Activated B cell treated with CpG ODN at 0.5 μM for 24 hours (primary cell): ENCODE measurements at regions not wholly inside any gene's neighbourhood (a gene's known extent, or its start where the extent isn't known, plus 50 kb on each side); places are given as distances from the start of the nearest gene placed in this dataset.

Source experiments
- ATAC-seq: fragments of 200-7000 bp; cut with Tn5 transposase; one replicate; pipeline ENCODE4 v1.10.0; 2021; ENCODE audit warnings: low read depth, mild to moderate bottlenecking, moderate library complexity
- CTCF ChIA-PET: fragments of 350-600 bp; sonication (Branson Sonifier 250); formaldehyde crosslinking; loops from one replicate; lab custom pipeline; 2021; ENCODE audit warnings: antibody characterized with exemption; lab: Charles Lee
- POLR2A ChIA-PET: fragments of 350-600 bp; sonication (Branson Sonifier 250); formaldehyde crosslinking; loops from one replicate; lab custom pipeline; 2021; ENCODE audit warnings: antibody characterized with exemption; lab: Charles Lee
- DNase-seq: peaks from one replicate; pipeline ENCODE4 v3.0.0; 2022
- H3K27ac Mint-ChIP-seq: one replicate; pipeline ENCODE4 v1.8.0; 2020; ENCODE audit warnings: mixed read lengths
- H3K27me3 Mint-ChIP-seq: one replicate; pipeline ENCODE4 v1.8.0; 2021; ENCODE audit warnings: mixed read lengths
- H3K36me3 Mint-ChIP-seq: one replicate; pipeline ENCODE4 v1.8.0; 2021; ENCODE audit warnings: low read depth, mixed read lengths
- H3K4me1 Mint-ChIP-seq: one replicate; pipeline ENCODE4 v1.8.0; 2021; ENCODE audit warnings: mixed read lengths
- H3K4me3 Mint-ChIP-seq: one replicate; pipeline ENCODE4 v1.8.0; 2020; ENCODE audit warnings: mild to moderate bottlenecking, mixed read lengths
- H3K9me3 Mint-ChIP-seq: one replicate; pipeline ENCODE4 v1.8.0; 2020; ENCODE audit warnings: mixed read lengths
- CTCF ChIP-seq: fragments of 200-600 bp; IDR thresholded peaks from one replicate; pipeline ENCODE4 v1.8.0; 2022; ENCODE audit warnings: antibody characterized with exemption, mild to moderate bottlenecking
- intact Hi-C: fragments of 100-400 bp; cut with micrococcal nuclease; formaldehyde crosslinking; loops from one replicate; pipeline ENCODE4 v1.15.1; 2024

- TF ChIP-seq CTCF = no peak
- ATAC-seq (no peak), DNase-seq (no peak)
- H3K27ac Mint-ChIP-seq = no peak overlapping the region
- no peaks in the 10 kb centered on the region for H3K4me1 Mint-ChIP-seq
- intact Hi-C loops = no loop called here
- no peaks in the 10 kb centered on the region for H3K27me3 Mint-ChIP-seq
- H3K9me3 Mint-ChIP-seq = no peaks in the 10 kb centered on the region
- ChIA-PET POLR2A (no interaction called here), CTCF (no interaction called here)
- H3K36me3 Mint-ChIP-seq = no peaks in the 10 kb centered on the region
- H3K4me3 Mint-ChIP-seq = no peak overlapping the region
Observed at GRCh38 chr6:168181876-168182275, 102.9 kb upstream of the FRMD1 start.

- H3K27ac Mint-ChIP-seq = no peak overlapping the region
- no peak overlapping the region for H3K4me3 Mint-ChIP-seq
- H3K36me3 Mint-ChIP-seq = no peaks in the 10 kb centered on the region
- H3K27me3 Mint-ChIP-seq = no peaks in the 10 kb centered on the region
- ATAC-seq (no peak), DNase-seq (no peak)
- ChIA-PET POLR2A (no interaction called here), CTCF (no interaction called here)
- H3K4me1 Mint-ChIP-seq = no peaks in the 10 kb centered on the region
- intact Hi-C loops = no loop called here
- TF ChIP-seq CTCF = no peak
- no peaks in the 10 kb centered on the region for H3K9me3 Mint-ChIP-seq
Observed at GRCh38 chr6:168181316-168181715, 102.3 kb upstream of the FRMD1 start.

GRCh38 chr6:168180548-168181011, 101.6 kb upstream of the FRMD1 start:
- no peak for TF ChIP-seq CTCF
- CTCF ChIA-PET = no interaction called here
- intact Hi-C loops = no loop called here
- H3K4me3 Mint-ChIP-seq = no peak overlapping the region
- no peaks in the 10 kb centered on the region for H3K27me3 Mint-ChIP-seq
- H3K36me3 Mint-ChIP-seq = no peaks in the 10 kb centered on the region
- POLR2A ChIA-PET = no interaction called here
- H3K9me3 Mint-ChIP-seq = no peaks in the 10 kb centered on the region
- no peaks in the 10 kb centered on the region for H3K4me1 Mint-ChIP-seq
- ATAC-seq (no peak), DNase-seq (no peak)
- H3K27ac Mint-ChIP-seq = no peak overlapping the region

- no peak overlapping the region for H3K4me3 Mint-ChIP-seq
- no peak overlapping the region for H3K27ac Mint-ChIP-seq
- CTCF ChIA-PET = no interaction called here
- no peaks in the 10 kb centered on the region for H3K9me3 Mint-ChIP-seq
- ATAC-seq (no peak), DNase-seq (no peak)
- no peak for TF ChIP-seq CTCF
- POLR2A ChIA-PET = no interaction called here
- no peaks in the 10 kb centered on the region for H3K27me3 Mint-ChIP-seq
- no peaks in the 10 kb centered on the region for H3K36me3 Mint-ChIP-seq
- intact Hi-C loops = no loop called here
- H3K4me1 Mint-ChIP-seq = no peaks in the 10 kb centered on the region
Observed at GRCh38 chr6:168179702-168180382, 100.8 kb upstream of the FRMD1 start.

GRCh38 chr6:168179133-168179532, 100.1 kb upstream of the FRMD1 start:
- no peak for DNase-seq
- no peak overlapping the region for H3K27ac Mint-ChIP-seq
- no peak overlapping the region for H3K4me3 Mint-ChIP-seq
- POLR2A ChIA-PET = no interaction called here
- intact Hi-C loops = no loop called here
- H3K36me3 Mint-ChIP-seq = no peaks in the 10 kb centered on the region
- TF ChIP-seq CTCF = no peak
- H3K27me3 Mint-ChIP-seq = no peaks in the 10 kb centered on the region
- no peaks in the 10 kb centered on the region for H3K4me1 Mint-ChIP-seq
- ATAC-seq = no peak
- CTCF ChIA-PET = no interaction called here
- H3K9me3 Mint-ChIP-seq = no peaks in the 10 kb centered on the region
